CD4-positive, alpha-beta T cell (primary cell): ENCODE measurements at regions not wholly inside any gene's neighbourhood (a gene's known extent, or its start where the extent isn't known, plus 50 kb on each side); places are given as distances from the start of the nearest gene placed in this dataset.

ENCODE experiments used
- ATAC-seq: fragments of 200-7000 bp; cut with Tn5 transposase; one replicate; pipeline ENCODE4 v1.10.0; 2022; ENCODE audit warnings: mild to moderate bottlenecking; ENCODE audit not compliant: poor library complexity
- CTCF ChIA-PET: fragments of 350-600 bp; sonication (Branson Sonifier 250); formaldehyde crosslinking; loops from one replicate; lab custom pipeline; 2021; ENCODE audit warnings: antibody characterized with exemption, inconsistent platforms; lab: Charles Lee
- POLR2A ChIA-PET: fragments of 350-600 bp; sonication (Branson Sonifier 250); formaldehyde crosslinking; loops from one replicate; lab custom pipeline; 2021; ENCODE audit warnings: antibody characterized with exemption, inconsistent platforms; lab: Charles Lee
- DNase-seq, 14 experiments: peaks; one replicate each; pipeline ENCODE4 v3.0.0-alpha.2; 2013 to 2020; ENCODE audit warnings: mixed read lengths in 2 of 14
- H3K27ac ChIP-seq, 2 donors: one replicate each; pipeline versions ENCODE4 v1.5.1 to v1.7.0; 2013; ENCODE audit warnings: low read length in 2 of 2, low read depth in 1 of 2, mild to moderate bottlenecking in 1 of 2
- H3K27me3 ChIP-seq, 2 experiments: 1 replicate in 1 of 2; 2 replicates in 1 of 2; pipeline versions ENCODE4 v1.6.1 to v1.7.0; 2013; ENCODE audit warnings: low read length in 2 of 2, control low read depth in 1 of 2, mild to moderate bottlenecking in 1 of 2, moderate library complexity in 1 of 2; ENCODE audit not compliant: insufficient read depth in 2 of 2, control insufficient read depth in 1 of 2
- H3K36me3 ChIP-seq: one replicate; pipeline ENCODE4 v1.6.1; 2013; ENCODE audit warnings: low read length, control low read depth; ENCODE audit not compliant: insufficient read depth
- H3K4me1 ChIP-seq: one replicate; pipeline ENCODE4 v1.6.1; 2013; ENCODE audit warnings: low read length, control low read depth; ENCODE audit not compliant: insufficient read depth
- H3K4me3 ChIP-seq: one replicate; pipeline ENCODE4 v1.5.1; 2013; ENCODE audit warnings: mild to moderate bottlenecking, low read length, moderate library complexity
- H3K9me3 ChIP-seq, 2 experiments: 1 replicate in 1 of 2; 2 replicates in 1 of 2; pipeline versions ENCODE4 v1.6.1 to v1.7.0; 2013; ENCODE audit warnings: low read length in 2 of 2, mild to moderate bottlenecking in 2 of 2, control low read depth in 1 of 2, moderate library complexity in 1 of 2; ENCODE audit not compliant: control insufficient read depth in 1 of 2, insufficient read depth in 1 of 2
- H3K27ac Mint-ChIP-seq: one replicate; pipeline ENCODE4 v1.8.0; 2020; ENCODE audit warnings: mixed read lengths
- H3K27me3 Mint-ChIP-seq: one replicate; pipeline ENCODE4 v1.8.0; 2021; ENCODE audit warnings: mixed read lengths
- H3K36me3 Mint-ChIP-seq: one replicate; pipeline ENCODE4 v1.8.0; 2021; ENCODE audit warnings: low read depth, mixed read lengths
- H3K4me1 Mint-ChIP-seq: one replicate; pipeline ENCODE4 v1.8.0; 2021; ENCODE audit warnings: low read depth, mixed read lengths
- H3K4me3 Mint-ChIP-seq: one replicate; pipeline ENCODE4 v1.8.0; 2020; ENCODE audit warnings: mild to moderate bottlenecking, mixed read lengths
- H3K9me3 Mint-ChIP-seq: one replicate; pipeline ENCODE4 v1.8.0; 2020; ENCODE audit warnings: mixed read lengths
- CTCF ChIP-seq: fragments of 200-600 bp; IDR thresholded peaks from one replicate; pipeline ENCODE4 v1.8.0; 2022; ENCODE audit warnings: antibody characterized with exemption, mild to moderate bottlenecking
- intact Hi-C, 2 experiments: fragments of 100-400 bp; cut with DNase I in 1 of 2; cut with micrococcal nuclease in 1 of 2; formaldehyde crosslinking; loops; one replicate each; pipeline versions ENCODE4 v1.15.1 to v1.9.0; 2023 to 2025; cut with DNase I, micrococcal nuclease

- intact Hi-C loops, result no loop called here
- no peak for TF ChIP-seq CTCF
- Mint-ChIP-seq H3K9me3 (no peaks in the 10 kb centered on the region), H3K27me3 (peaks cover 32% of the 10 kb centered on the region), H3K27ac (no peak overlapping the region), H3K4me1 (no peaks in the 10 kb centered on the region), H3K36me3 (no peaks in the 10 kb centered on the region), H3K4me3 (no peak overlapping the region)
- Histone ChIP-seq H3K4me3 (no peak overlapping the region), H3K9me3 (peaks cover 0 to 4% of the 10 kb centered on the region in 2 experiments), H3K27me3 (no peaks in the 10 kb centered on the region), H3K4me1 (no peaks in the 10 kb centered on the region), H3K27ac (no peak overlapping the region), H3K36me3 (no peaks in the 10 kb centered on the region)
- no peak for DNase-seq
- no peak for ATAC-seq
- ChIA-PET CTCF (no interaction called here), POLR2A (no interaction called here)
Observed at GRCh38 chr3:61311044-61311443, 59.8 kb upstream of the FHIT start.

- H3K4me1 Mint-ChIP-seq, result no peaks in the 10 kb centered on the region
- Histone ChIP-seq H3K4me1 (no peaks in the 10 kb centered on the region), H3K4me3 (no peak overlapping the region), H3K27me3 (no peaks in the 10 kb centered on the region), H3K36me3 (no peaks in the 10 kb centered on the region), H3K9me3 (peaks cover 0 to 3% of the 10 kb centered on the region in 2 experiments), H3K27ac (no peak overlapping the region)
- no peak overlapping the region for H3K27ac Mint-ChIP-seq
- H3K9me3 Mint-ChIP-seq, result no peaks in the 10 kb centered on the region
- peaks cover 40% of the 10 kb centered on the region for H3K27me3 Mint-ChIP-seq
- no peaks in the 10 kb centered on the region for H3K36me3 Mint-ChIP-seq
- CTCF ChIA-PET, result no interaction called here
- POLR2A ChIA-PET, result no interaction called here
- no peak for ATAC-seq
- intact Hi-C loops, result no loop called here
- no peak overlapping the region for H3K4me3 Mint-ChIP-seq
- TF ChIP-seq CTCF, result no peak
- no peak for DNase-seq
Observed at GRCh38 chr3:61315871-61316270, 64.6 kb upstream of the FHIT start.

- H3K4me3 ChIP-seq, result no peak overlapping the region
- no peaks in the 10 kb centered on the region for H3K4me1 ChIP-seq
- H3K9me3 ChIP-seq, result peaks cover 0 to 3% of the 10 kb centered on the region in 2 experiments
- POLR2A ChIA-PET, result no interaction called here
- Mint-ChIP-seq H3K4me1 (no peaks in the 10 kb centered on the region), H3K27me3 (peaks cover 15% of the 10 kb centered on the region), H3K27ac (no peak overlapping the region), H3K4me3 (no peak overlapping the region), H3K9me3 (no peaks in the 10 kb centered on the region), H3K36me3 (no peaks in the 10 kb centered on the region)
- no peak for DNase-seq
- CTCF ChIA-PET, result no interaction called here
- H3K27me3 ChIP-seq, result no peaks in the 10 kb centered on the region
- intact Hi-C loops, result no loop called here
- no peak overlapping the region for H3K27ac ChIP-seq
- H3K36me3 ChIP-seq, result no peaks in the 10 kb centered on the region
- no peak for TF ChIP-seq CTCF
- ATAC-seq, result no peak
Observed at GRCh38 chr3:61323094-61323493, 71.8 kb upstream of the FHIT start.
